Ectodermal cell (in vitro differentiated cells): ENCODE measurements at regions not wholly inside any gene's neighbourhood (a gene's known extent, or its start where the extent isn't known, plus 50 kb on each side); places are given as distances from the start of the nearest gene placed in this dataset.
"Not testable (repeated sequence)": the region's sequence is repeated elsewhere in the genome, so short reads cannot be mapped to it uniquely, and the experiment has no call there.

Experiments
- H3K27ac ChIP-seq: 2 replicates; pipeline ENCODE4 v1.7.0; 2013; ENCODE audit warnings: mild to moderate bottlenecking, low read depth, low read length; ENCODE audit not compliant: insufficient read depth, poor library complexity, severe bottlenecking
- H3K27me3 ChIP-seq: 2 replicates; pipeline ENCODE4 v1.7.0; 2013; ENCODE audit warnings: mild to moderate bottlenecking, low read length; ENCODE audit not compliant: insufficient read depth, control insufficient read depth, poor library complexity, severe bottlenecking
- H3K36me3 ChIP-seq: one replicate; pipeline ENCODE4 v1.7.0; 2013; ENCODE audit warnings: low read length; ENCODE audit not compliant: control insufficient read depth, insufficient read depth
- H3K4me1 ChIP-seq: one replicate; pipeline ENCODE4 v1.7.0; 2013; ENCODE audit warnings: low read length; ENCODE audit not compliant: control insufficient read depth, insufficient read depth
- H3K4me3 ChIP-seq: 2 replicates; pipeline ENCODE4 v1.7.0; 2013; ENCODE audit warnings: low read depth, low read length, control low read depth; ENCODE audit not compliant: insufficient read depth
- H3K9me3 ChIP-seq: 2 replicates; pipeline ENCODE4 v1.7.0; 2013; ENCODE audit warnings: mild to moderate bottlenecking, low read length, moderate library complexity; ENCODE audit not compliant: control insufficient read depth
- WGBS, 2 experiments: methylation state at CpG; one replicate each; pipeline ENCODE4 v1.1.7; 2013; ENCODE audit warnings: missing lambda C conversion rate in 2 of 2; 5-methylcytosine and 5-hydroxymethylcytosine counted together

GRCh38 chr13:54004026-54004699 lies 975.5 kb downstream of the OLFM4 start:
- WGBS, 2 experiments: 86 to 93% methylated on average over 4 to 5 of the region's 5 CpGs
- H3K27ac ChIP-seq: no peak overlapping the region
- H3K4me1 ChIP-seq: no peaks in the 10 kb centered on the region
- no peak overlapping the region for H3K4me3 ChIP-seq
- H3K36me3 ChIP-seq: no peaks in the 10 kb centered on the region
- no peaks in the 10 kb centered on the region for H3K27me3 ChIP-seq
- no peaks in the 10 kb centered on the region for H3K9me3 ChIP-seq

GRCh38 chr13:54016542-54016941 lies 987.9 kb downstream of the OLFM4 start:
- Histone ChIP-seq H3K36me3 (no peaks in the 10 kb centered on the region), H3K9me3 (no peaks in the 10 kb centered on the region), H3K27me3 (no peaks in the 10 kb centered on the region), H3K27ac (no peak overlapping the region), H3K4me1 (no peaks in the 10 kb centered on the region), H3K4me3 (no peak overlapping the region)
- WGBS, 2 experiments: 95 to 100% methylated on average over 1 of the region's 1 CpG

- H3K4me3 ChIP-seq: no peak overlapping the region
- H3K27me3 ChIP-seq: no peaks in the 10 kb centered on the region
- WGBS, 2 experiments: 88 to 92% methylated on average over 3 of the region's 3 CpGs
- H3K9me3 ChIP-seq: no peaks in the 10 kb centered on the region
- H3K27ac ChIP-seq: no peak overlapping the region
- no peaks in the 10 kb centered on the region for H3K4me1 ChIP-seq
- no peaks in the 10 kb centered on the region for H3K36me3 ChIP-seq
These were observed 989.9 kb downstream of the OLFM4 start for GRCh38 chr13:54018485-54018884.

GRCh38 chr13:54029226-54029625 lies 1000.6 kb downstream of the OLFM4 start:
- no peaks in the 10 kb centered on the region for H3K36me3 ChIP-seq
- H3K9me3 ChIP-seq: peaks cover 3% of the 10 kb centered on the region
- H3K27me3 ChIP-seq: no peaks in the 10 kb centered on the region
- H3K4me3 ChIP-seq: no peak overlapping the region
- no peak overlapping the region for H3K27ac ChIP-seq
- H3K4me1 ChIP-seq: no peaks in the 10 kb centered on the region
- WGBS, 2 experiments: 87 to 90% methylated on average over 1 of the region's 1 CpG

GRCh38 chr13:54029720-54030119 lies 1001.1 kb downstream of the OLFM4 start:
- Histone ChIP-seq H3K4me3 (no peak overlapping the region), H3K9me3 (peaks cover 3% of the 10 kb centered on the region), H3K27me3 (no peaks in the 10 kb centered on the region), H3K36me3 (no peaks in the 10 kb centered on the region), H3K4me1 (no peaks in the 10 kb centered on the region), H3K27ac (no peak overlapping the region)
- WGBS, 2 experiments: 83 to 91% methylated on average over 4 of the region's 4 CpGs

- Histone ChIP-seq H3K4me1 (no peaks in the 10 kb centered on the region), H3K36me3 (no peaks in the 10 kb centered on the region), H3K27me3 (no peaks in the 10 kb centered on the region), H3K4me3 (no peak overlapping the region), H3K9me3 (no peaks in the 10 kb centered on the region), H3K27ac (no peak overlapping the region)
- 97 to 98% methylated on average over 6 of the region's 6 CpGs for WGBS, 2 experiments
These were observed 1004.8 kb downstream of the OLFM4 start for GRCh38 chr13:54033323-54033861.

- Histone ChIP-seq H3K27ac (no peak overlapping the region), H3K36me3 (no peaks in the 10 kb centered on the region), H3K9me3 (no peaks in the 10 kb centered on the region), H3K27me3 (no peaks in the 10 kb centered on the region), H3K4me1 (no peaks in the 10 kb centered on the region), H3K4me3 (no peak overlapping the region)
- 95 to 100% methylated on average over 1 to 2 of the region's 2 CpGs for WGBS, 2 experiments
These were observed 1005.4 kb downstream of the OLFM4 start for GRCh38 chr13:54034047-54034446.

- WGBS, 2 experiments: 92 to 97% methylated on average over 2 to 3 of the region's 5 CpGs
- not testable (repeated sequence) for H3K36me3 ChIP-seq, H3K27me3 ChIP-seq, H3K4me3 ChIP-seq, H3K9me3 ChIP-seq, H3K4me1 ChIP-seq, H3K27ac ChIP-seq
These were observed 1028.8 kb downstream of the OLFM4 start for GRCh38 chr13:54057416-54057815.

GRCh38 chr13:54069958-54070357 lies 1041.3 kb downstream of the OLFM4 start:
- not testable (repeated sequence) for H3K4me3 ChIP-seq, H3K9me3 ChIP-seq, H3K4me1 ChIP-seq, H3K27ac ChIP-seq, H3K27me3 ChIP-seq, H3K36me3 ChIP-seq
- WGBS, 2 experiments: 87 to 93% methylated on average over 8 of the region's 8 CpGs

- Histone ChIP-seq H3K27me3 (no peaks in the 10 kb centered on the region), H3K4me3 (no peak overlapping the region), H3K27ac (no peak overlapping the region), H3K4me1 (no peaks in the 10 kb centered on the region), H3K9me3 (no peaks in the 10 kb centered on the region), H3K36me3 (no peaks in the 10 kb centered on the region)
These were observed 1049.0 kb downstream of the OLFM4 start for GRCh38 chr13:54077569-54077968.
